Hepatocyte (in vitro differentiated cells): ENCODE measurements at regions not wholly inside any gene's neighbourhood (a gene's known extent, or its start where the extent isn't known, plus 50 kb on each side); places are given as distances from the start of the nearest gene placed in this dataset.

Experiments used
- CTCF ChIP-seq: fragments of 200-600 bp; sonication (generic); IDR thresholded peaks from 2 replicates; pipeline ENCODE4 v1.5.1; 2016; ENCODE audit warnings: antibody characterized with exemption, mild to moderate bottlenecking; ENCODE audit not compliant: poor library complexity
- EZH2 ChIP-seq: fragments of 200-600 bp; sonication (generic); IDR thresholded peaks from 2 replicates; pipeline ENCODE4 v1.6.1; 2016; ENCODE audit warnings: antibody characterized with exemption, mild to moderate bottlenecking, borderline replicate concordance
- EZH2phosphoT487 ChIP-seq: fragments of 200-600 bp; sonication (generic); IDR thresholded peaks from one replicate; pipeline ENCODE4 v1.6.1; 2018; ENCODE audit warnings: antibody characterized with exemption, mild to moderate bottlenecking, low read depth, moderate library complexity; ENCODE audit not compliant: unreplicated experiment, severe bottlenecking

GRCh38 chr14:22432348-22432976 is 156.6 kb downstream of the DAD1 start:
- TF ChIP-seq EZH2phosphoT487: no peak
- no peak for TF ChIP-seq CTCF
- no peak for TF ChIP-seq EZH2
